ENCODE measurements at regions not wholly inside any gene's neighbourhood (a gene's known extent, or its start where the extent isn't known, plus 50 kb on each side); places are given as distances from the start of the nearest gene placed in this dataset.

GRCh38 chr4:132065940-132066495 lies 1083.1 kb upstream of the PCDH10 start:
- TF ChIP-seq POLR2A (IDR thresholded peaks at IDR 0.05; ENCODE audit: extremely low read depth, insufficient read length) (no peak), MAX (IDR thresholded peaks at IDR 0.05; ENCODE audit: low read depth, low read length) (no peak), CTCF (IDR thresholded peaks at IDR 0.05; ENCODE audit: low read depth, low read length) (no peak), MYC (IDR thresholded peaks at IDR 0.05; ENCODE audit: low read depth, low read length) (no peak)
- DNase-seq (ENCODE audit: low read depth), result no peak
- H3K4me3 ChIP-seq (ENCODE audit: low read depth, low read length), result no peak overlapping the region

- no peak for DNase-seq (ENCODE audit: low read depth)
- TF ChIP-seq MYC (IDR thresholded peaks at IDR 0.05; ENCODE audit: low read depth, low read length) (no peak), MAX (IDR thresholded peaks at IDR 0.05; ENCODE audit: low read depth, low read length) (no peak), POLR2A (IDR thresholded peaks at IDR 0.05; ENCODE audit: extremely low read depth, insufficient read length) (no peak), CTCF (IDR thresholded peaks at IDR 0.05; ENCODE audit: low read depth, low read length) (no peak)
- no peak overlapping the region for H3K4me3 ChIP-seq (ENCODE audit: low read depth, low read length)
Observed at GRCh38 chr4:132071815-132072214, 1077.3 kb upstream of the PCDH10 start.

- H3K4me3 ChIP-seq (ENCODE audit: low read depth, low read length), result no peak overlapping the region
- TF ChIP-seq MYC (IDR thresholded peaks at IDR 0.05; ENCODE audit: low read depth, low read length), result no peak
- TF ChIP-seq POLR2A (IDR thresholded peaks at IDR 0.05; ENCODE audit: extremely low read depth, insufficient read length), result no peak
- no peak for TF ChIP-seq CTCF (IDR thresholded peaks at IDR 0.05; ENCODE audit: low read depth, low read length)
- TF ChIP-seq MAX (IDR thresholded peaks at IDR 0.05; ENCODE audit: low read depth, low read length), result no peak
- no peak for DNase-seq (ENCODE audit: low read depth)
Observed at GRCh38 chr4:132076829-132077228, 1072.3 kb upstream of the PCDH10 start.

- H3K4me3 ChIP-seq (ENCODE audit: low read depth, low read length), result no peak overlapping the region
- DNase-seq (ENCODE audit: low read depth), result no peak
- TF ChIP-seq POLR2A (IDR thresholded peaks at IDR 0.05; ENCODE audit: extremely low read depth, insufficient read length), result no peak
- TF ChIP-seq MYC (IDR thresholded peaks at IDR 0.05; ENCODE audit: low read depth, low read length), result no peak
- TF ChIP-seq MAX (IDR thresholded peaks at IDR 0.05; ENCODE audit: low read depth, low read length), result no peak
- TF ChIP-seq CTCF (IDR thresholded peaks at IDR 0.05; ENCODE audit: low read depth, low read length), result no peak
Observed at GRCh38 chr4:132085105-132085504, 1064.0 kb upstream of the PCDH10 start.

GRCh38 chr4:132094017-132094416 lies 1055.1 kb upstream of the PCDH10 start:
- H3K4me3 ChIP-seq (ENCODE audit: low read depth, low read length), result no peak overlapping the region
- DNase-seq (ENCODE audit: low read depth), result no peak
- TF ChIP-seq POLR2A (IDR thresholded peaks at IDR 0.05; ENCODE audit: extremely low read depth, insufficient read length), result no peak
- TF ChIP-seq MAX (IDR thresholded peaks at IDR 0.05; ENCODE audit: low read depth, low read length), result no peak
- TF ChIP-seq CTCF (IDR thresholded peaks at IDR 0.05; ENCODE audit: low read depth, low read length), result no peak
- TF ChIP-seq MYC (IDR thresholded peaks at IDR 0.05; ENCODE audit: low read depth, low read length), result no peak
